ENCODE measurements at regions not wholly inside any gene's neighbourhood (a gene's known extent, or its start where the extent isn't known, plus 50 kb on each side); places are given as distances from the start of the nearest gene placed in this dataset.

DNA sequence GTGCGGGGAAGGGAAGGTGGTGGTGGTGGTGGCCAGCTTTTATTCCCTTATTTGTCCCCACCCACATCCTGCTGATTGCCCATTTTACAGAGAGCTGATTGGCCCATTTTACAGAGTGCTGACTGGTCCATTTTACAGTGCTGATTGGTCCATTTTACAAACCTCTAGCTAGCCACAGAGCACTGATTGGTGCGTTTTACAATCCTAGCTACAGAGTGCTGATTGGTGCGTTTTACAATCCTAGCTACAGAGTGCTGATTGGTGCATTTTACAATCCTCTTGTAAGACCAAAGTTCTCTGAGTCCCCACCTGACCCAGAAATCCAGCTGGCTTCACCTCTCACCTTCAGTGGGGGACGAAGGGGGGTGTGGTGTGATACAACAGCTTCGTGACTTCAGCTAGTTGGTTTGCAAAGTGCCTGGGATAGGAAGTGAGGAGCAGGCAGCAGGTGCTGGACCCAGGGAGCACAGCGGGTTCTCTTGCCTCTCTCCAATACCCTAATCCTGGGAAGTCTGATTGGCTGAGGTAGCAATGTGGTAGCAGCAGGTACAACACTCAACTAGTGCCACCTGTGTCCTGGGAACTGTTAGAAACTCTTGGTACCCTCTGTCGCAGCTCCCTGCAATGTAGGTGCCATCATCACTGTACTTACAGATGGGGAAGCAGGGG, 92.1 kb downstream of the BARX1 start (continued):
- TF ChIP-seq USF2 (IDR thresholded peaks at IDR 0.05; ENCODE audit: low read length) = no peak
